ENCODE measurements at regions not wholly inside any gene's neighbourhood (a gene's known extent, or its start where the extent isn't known, plus 50 kb on each side); places are given as distances from the start of the nearest gene placed in this dataset.

GRCh38 chr1:185463433-185463832, 146.4 kb upstream of the IVNS1ABP start:
- TF ChIP-seq EZH2 (IDR thresholded peaks at IDR 0.05) = no peak
- TF ChIP-seq POLR2AphosphoS5 (IDR thresholded peaks at IDR 0.05; ENCODE audit: borderline replicate concordance, low read depth, low read length) = no peak

Measured in SK-N-MC (cell line).